GM10266 (cell line): ENCODE measurements at regions not wholly inside any gene's neighbourhood (a gene's known extent, or its start where the extent isn't known, plus 50 kb on each side); places are given as distances from the start of the nearest gene placed in this dataset.
"Not testable (repeated sequence)": the region's sequence is repeated elsewhere in the genome, so short reads cannot be mapped to it uniquely, and the experiment has no call there.

Source experiments
- DNase-seq: peaks from one replicate; pipeline ENCODE4 v3.0.0; 2012; ENCODE audit errors: extremely low spot score
- TF ChIP-seq, protein P1 (sequence below): IDR thresholded peaks from 2 replicates; pipeline ENCODE4 v1.5.1; 2012; ENCODE audit warnings: mild to moderate bottlenecking, low read depth; ENCODE audit not compliant: control insufficient read depth, insufficient read depth; ENCODE audit errors: missing control alignments

DNA sequence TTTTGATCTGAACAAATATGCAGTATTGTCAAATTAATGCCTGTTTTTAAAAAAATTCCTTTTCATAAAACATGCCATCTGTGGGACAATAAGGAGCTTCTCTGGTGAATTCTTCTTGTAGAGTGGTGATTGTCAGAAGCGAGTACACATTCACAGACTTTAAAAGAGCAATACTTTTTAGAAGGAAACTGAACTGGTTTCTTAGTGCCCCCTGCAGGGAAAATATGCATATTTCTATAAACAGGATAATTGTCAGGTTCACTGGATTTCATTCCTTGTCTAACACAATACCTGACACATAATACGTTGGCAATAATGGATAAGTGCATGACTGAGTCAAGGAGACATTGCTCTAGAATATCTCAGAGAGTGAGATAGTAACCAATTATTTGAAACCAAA, 133.7 kb downstream of the KIF4B start:
- TF ChIP-seq, protein P1, sequence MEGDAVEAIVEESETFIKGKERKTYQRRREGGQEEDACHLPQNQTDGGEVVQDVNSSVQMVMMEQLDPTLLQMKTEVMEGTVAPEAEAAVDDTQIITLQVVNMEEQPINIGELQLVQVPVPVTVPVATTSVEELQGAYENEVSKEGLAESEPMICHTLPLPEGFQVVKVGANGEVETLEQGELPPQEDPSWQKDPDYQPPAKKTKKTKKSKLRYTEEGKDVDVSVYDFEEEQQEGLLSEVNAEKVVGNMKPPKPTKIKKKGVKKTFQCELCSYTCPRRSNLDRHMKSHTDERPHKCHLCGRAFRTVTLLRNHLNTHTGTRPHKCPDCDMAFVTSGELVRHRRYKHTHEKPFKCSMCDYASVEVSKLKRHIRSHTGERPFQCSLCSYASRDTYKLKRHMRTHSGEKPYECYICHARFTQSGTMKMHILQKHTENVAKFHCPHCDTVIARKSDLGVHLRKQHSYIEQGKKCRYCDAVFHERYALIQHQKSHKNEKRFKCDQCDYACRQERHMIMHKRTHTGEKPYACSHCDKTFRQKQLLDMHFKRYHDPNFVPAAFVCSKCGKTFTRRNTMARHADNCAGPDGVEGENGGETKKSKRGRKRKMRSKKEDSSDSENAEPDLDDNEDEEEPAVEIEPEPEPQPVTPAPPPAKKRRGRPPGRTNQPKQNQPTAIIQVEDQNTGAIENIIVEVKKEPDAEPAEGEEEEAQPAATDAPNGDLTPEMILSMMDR: no peak
- no peak for DNase-seq

DNA sequence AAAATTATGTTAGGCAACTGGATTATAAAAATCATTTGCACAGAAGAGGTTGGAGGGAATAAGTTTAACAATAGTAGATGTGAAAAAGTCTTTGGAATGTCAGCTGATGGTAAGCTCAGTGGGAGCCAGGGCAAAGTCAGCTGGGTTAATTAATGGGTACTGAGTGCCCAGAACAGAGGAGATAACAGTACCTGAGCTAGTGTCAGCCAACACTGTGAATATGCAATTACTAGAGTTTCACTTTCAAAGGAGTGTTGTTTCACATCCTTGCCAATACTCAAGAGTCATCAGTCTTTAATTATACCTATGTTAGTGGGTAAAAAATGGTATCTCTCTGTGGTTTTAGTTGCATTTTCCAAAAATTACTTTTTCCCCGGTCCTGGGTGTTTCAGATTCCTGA, 135.1 kb downstream of the KIF4B start:
- DNase-seq: no peak
- TF ChIP-seq, protein P1: no peak

GRCh38 chr5:155150012-155150411, 136.5 kb downstream of the KIF4B start:
- TF ChIP-seq, protein P1: no peak
- no peak for DNase-seq

DNA sequence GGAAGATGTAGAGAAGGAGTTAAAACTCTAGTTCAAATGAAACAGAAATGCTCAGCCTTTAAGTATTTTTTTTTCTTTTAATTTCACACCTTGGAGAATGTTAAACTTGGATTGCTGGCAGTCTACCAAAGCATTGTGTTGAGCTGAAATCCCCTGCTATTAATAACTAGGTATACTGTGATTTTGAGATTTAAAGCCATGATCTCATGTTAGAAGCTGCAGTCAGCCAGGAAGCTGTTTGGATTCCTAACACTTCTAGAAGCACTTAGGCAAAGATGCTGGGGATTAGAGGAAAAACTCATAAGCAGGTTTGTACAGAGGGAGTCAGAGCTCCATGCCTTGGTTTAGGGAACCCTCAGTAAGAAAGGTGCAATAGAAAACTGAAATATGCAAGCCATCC, 141.4 kb downstream of the KIF4B start:
- TF ChIP-seq, protein P1: no peak
- no peak for DNase-seq

GRCh38 chr5:155163084-155163483, 149.5 kb downstream of the KIF4B start:
- not testable (repeated sequence) for DNase-seq

GRCh38 chr5:155167736-155168135, 154.2 kb downstream of the KIF4B start:
- TF ChIP-seq, protein P1: no peak
- no peak for DNase-seq

GRCh38 chr5:155181542-155181941, 168.0 kb downstream of the KIF4B start:
- no peak for DNase-seq
- TF ChIP-seq, protein P1: no peak

GRCh38 chr5:155189476-155189875, 175.9 kb downstream of the KIF4B start:
- TF ChIP-seq, protein P1: no peak
- no peak for DNase-seq
